ENCODE measurements at regions not wholly inside any gene's neighbourhood (a gene's known extent, or its start where the extent isn't known, plus 50 kb on each side); places are given as distances from the start of the nearest gene placed in this dataset.

GRCh38 chr7:155881471-155882350 lies 69.4 kb upstream of the SHH start:
- Mint-ChIP-seq H3K27ac (ENCODE audit: unreplicated experiment) (no peak overlapping the region), H3K4me3 (ENCODE audit: unreplicated experiment) (no peak overlapping the region), H3K27me3 (ENCODE audit: low read depth, unreplicated experiment) (peaks cover 6% of the 10 kb centered on the region), H3K9me3 (ENCODE audit: unreplicated experiment) (peaks cover 7% of the 10 kb centered on the region), H3K4me1 (ENCODE audit: low read depth, unreplicated experiment) (peaks cover 7% of the 10 kb centered on the region), H3K36me3 (ENCODE audit: low read depth, unreplicated experiment) (no peaks in the 10 kb centered on the region)
- Histone ChIP-seq H3K27ac (ENCODE audit: low read depth, low read length) (no peak overlapping the region), H4K20me1 (ENCODE audit: insufficient read depth, low read length) (no peaks in the 10 kb centered on the region), H3K4me3 (ENCODE audit: insufficient read depth, low read depth, low read length) (no peak overlapping the region), H3K27me3 (ENCODE audit: insufficient read depth, low read length) (no peaks in the 10 kb centered on the region), H3K36me3 (ENCODE audit: insufficient read depth, low read length) (no peaks in the 10 kb centered on the region), H3K4me1 (ENCODE audit: insufficient read depth, low read length) (peaks cover 16% of the 10 kb centered on the region), H3K79me2 (ENCODE audit: insufficient read depth, low read length) (no peaks in the 10 kb centered on the region), H3K9me3 (ENCODE audit: insufficient read depth, low read depth, low read length) (no peaks in the 10 kb centered on the region), H2AFZ (ENCODE audit: low read depth, low read length) (no peak overlapping the region), H3K9ac (ENCODE audit: low read length) (no peak overlapping the region), H3K4me2 (ENCODE audit: low read length) (no peak overlapping the region)
- no peak for TF ChIP-seq CTCF (IDR thresholded peaks at IDR 0.05; ENCODE audit: insufficient read depth, low read depth, low read length)
- TF ChIP-seq EZH2 (IDR thresholded peaks at IDR 0.05; ENCODE audit: insufficient read depth, low read length), result no peak
- no peak for DNase-seq (ENCODE audit: low read depth)
- no peak for FAIRE-seq

GRCh38 chr7:155880721-155881120 lies 68.5 kb upstream of the SHH start:
- Mint-ChIP-seq H3K9me3 (ENCODE audit: unreplicated experiment) (peaks cover 5% of the 10 kb centered on the region), H3K4me3 (ENCODE audit: unreplicated experiment) (no peak overlapping the region), H3K4me1 (ENCODE audit: low read depth, unreplicated experiment) (peaks cover 5% of the 10 kb centered on the region), H3K36me3 (ENCODE audit: low read depth, unreplicated experiment) (no peaks in the 10 kb centered on the region), H3K27ac (ENCODE audit: unreplicated experiment) (no peak overlapping the region), H3K27me3 (ENCODE audit: low read depth, unreplicated experiment) (peaks cover 6% of the 10 kb centered on the region)
- Histone ChIP-seq H3K36me3 (ENCODE audit: insufficient read depth, low read length) (no peaks in the 10 kb centered on the region), H2AFZ (ENCODE audit: low read depth, low read length) (no peak overlapping the region), H3K9ac (ENCODE audit: low read length) (no peak overlapping the region), H3K4me3 (ENCODE audit: insufficient read depth, low read depth, low read length) (no peak overlapping the region), H3K4me1 (ENCODE audit: insufficient read depth, low read length) (peaks cover 12% of the 10 kb centered on the region), H3K27me3 (ENCODE audit: insufficient read depth, low read length) (no peaks in the 10 kb centered on the region), H3K4me2 (ENCODE audit: low read length) (no peak overlapping the region), H4K20me1 (ENCODE audit: insufficient read depth, low read length) (no peaks in the 10 kb centered on the region), H3K79me2 (ENCODE audit: insufficient read depth, low read length) (no peaks in the 10 kb centered on the region), H3K27ac (ENCODE audit: low read depth, low read length) (no peak overlapping the region), H3K9me3 (ENCODE audit: insufficient read depth, low read depth, low read length) (no peaks in the 10 kb centered on the region)
- TF ChIP-seq EZH2 (IDR thresholded peaks at IDR 0.05; ENCODE audit: insufficient read depth, low read length) (no peak), CTCF (IDR thresholded peaks at IDR 0.05; ENCODE audit: insufficient read depth, low read depth, low read length) (no peak)
- DNase-seq (ENCODE audit: low read depth) (no peak), FAIRE-seq (no peak)

GRCh38 chr7:155879592-155879991 lies 67.3 kb upstream of the SHH start:
- no peak overlapping the region for H3K4me3 ChIP-seq (ENCODE audit: insufficient read depth, low read depth, low read length)
- H3K4me1 ChIP-seq (ENCODE audit: insufficient read depth, low read length), result peaks cover 4% of the 10 kb centered on the region
- Mint-ChIP-seq H3K27me3 (ENCODE audit: low read depth, unreplicated experiment) (peaks cover 6% of the 10 kb centered on the region), H3K4me1 (ENCODE audit: low read depth, unreplicated experiment) (no peaks in the 10 kb centered on the region), H3K27ac (ENCODE audit: unreplicated experiment) (no peak overlapping the region), H3K9me3 (ENCODE audit: unreplicated experiment) (peaks cover 5% of the 10 kb centered on the region), H3K4me3 (ENCODE audit: unreplicated experiment) (no peak overlapping the region), H3K36me3 (ENCODE audit: low read depth, unreplicated experiment) (no peaks in the 10 kb centered on the region)
- no peak for DNase-seq (ENCODE audit: low read depth)
- no peak overlapping the region for H2AFZ ChIP-seq (ENCODE audit: low read depth, low read length)
- H3K9me3 ChIP-seq (ENCODE audit: insufficient read depth, low read depth, low read length), result no peaks in the 10 kb centered on the region
- no peaks in the 10 kb centered on the region for H3K79me2 ChIP-seq (ENCODE audit: insufficient read depth, low read length)
- no peaks in the 10 kb centered on the region for H4K20me1 ChIP-seq (ENCODE audit: insufficient read depth, low read length)
- H3K36me3 ChIP-seq (ENCODE audit: insufficient read depth, low read length), result no peaks in the 10 kb centered on the region
- FAIRE-seq, result no peak
- H3K9ac ChIP-seq (ENCODE audit: low read length), result no peak overlapping the region
- H3K27ac ChIP-seq (ENCODE audit: low read depth, low read length), result no peak overlapping the region
- TF ChIP-seq CTCF (IDR thresholded peaks at IDR 0.05; ENCODE audit: insufficient read depth, low read depth, low read length), result no peak
- TF ChIP-seq EZH2 (IDR thresholded peaks at IDR 0.05; ENCODE audit: insufficient read depth, low read length), result no peak
- H3K4me2 ChIP-seq (ENCODE audit: low read length), result no peak overlapping the region
- no peaks in the 10 kb centered on the region for H3K27me3 ChIP-seq (ENCODE audit: insufficient read depth, low read length)
